Activated gamma-delta T cell treated with anti-CD3 and anti-CD28 coated beads, Interleukin-2, amount 50 U/mL, for 16 hours (primary cell): ENCODE measurements at regions not wholly inside any gene's neighbourhood (a gene's known extent, or its start where the extent isn't known, plus 50 kb on each side); places are given as distances from the start of the nearest gene placed in this dataset.

Source experiments
- DNase-seq: peaks from one replicate; pipeline ENCODE4 v3.0.0-alpha.2; 2020; ENCODE audit warnings: low read depth

GRCh38 chr11:45091563-45092403 is 54.7 kb upstream of the PRDM11 start:
- no peak for DNase-seq

DNA sequence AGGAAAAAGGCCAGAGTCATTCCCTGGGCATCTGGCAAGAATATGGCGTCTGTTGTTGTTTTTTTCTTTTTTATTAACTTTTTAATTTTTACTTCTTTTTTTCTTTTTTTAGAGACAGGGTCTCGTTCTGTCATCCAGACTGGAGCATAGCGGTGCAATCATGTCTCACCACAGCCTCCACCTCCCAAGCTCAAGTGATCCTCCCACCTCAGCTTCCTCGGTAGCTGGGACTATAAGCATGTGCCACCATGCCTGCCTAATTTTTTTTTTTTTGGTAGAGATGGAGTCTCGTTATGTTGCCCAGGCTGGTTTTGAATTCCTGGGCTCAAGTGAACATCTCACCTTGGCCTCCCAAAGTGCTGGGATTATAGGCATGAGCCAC is 54.0 kb upstream of the PRDM11 start:
- no peak for DNase-seq

- peak; percentile 46 for DNase-seq
Observed at GRCh38 chr11:45092901-45093760, 53.3 kb upstream of the PRDM11 start.

GRCh38 chr11:45093761-45094455 is 52.5 kb upstream of the PRDM11 start:
- no peak for DNase-seq

GRCh38 chr11:45094958-45095690 is 51.3 kb upstream of the PRDM11 start:
- DNase-seq: no peak

DNA sequence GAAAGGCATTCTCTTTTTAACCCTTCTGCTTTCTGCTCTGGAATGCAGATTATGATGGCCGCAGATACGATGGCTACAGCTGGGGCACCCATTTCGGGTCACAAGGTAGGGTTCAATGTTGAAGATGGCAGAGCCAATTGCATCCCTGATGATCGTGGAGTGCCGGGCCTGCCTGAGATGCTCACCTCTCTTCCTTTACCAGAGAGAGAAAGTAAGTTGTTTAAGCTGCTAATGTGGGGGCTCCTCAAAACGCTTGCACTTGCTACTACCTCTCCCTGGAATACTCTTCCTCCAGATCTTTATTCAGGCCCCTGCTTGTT is 50.8 kb upstream of the PRDM11 start:
- no peak for DNase-seq

GRCh38 chr11:45096636-45097035 is 49.8 kb upstream of the PRDM11 start:
- no peak for DNase-seq
